ENCODE measurements at regions not wholly inside any gene's neighbourhood (a gene's known extent, or its start where the extent isn't known, plus 50 kb on each side); places are given as distances from the start of the nearest gene placed in this dataset.

DNA sequence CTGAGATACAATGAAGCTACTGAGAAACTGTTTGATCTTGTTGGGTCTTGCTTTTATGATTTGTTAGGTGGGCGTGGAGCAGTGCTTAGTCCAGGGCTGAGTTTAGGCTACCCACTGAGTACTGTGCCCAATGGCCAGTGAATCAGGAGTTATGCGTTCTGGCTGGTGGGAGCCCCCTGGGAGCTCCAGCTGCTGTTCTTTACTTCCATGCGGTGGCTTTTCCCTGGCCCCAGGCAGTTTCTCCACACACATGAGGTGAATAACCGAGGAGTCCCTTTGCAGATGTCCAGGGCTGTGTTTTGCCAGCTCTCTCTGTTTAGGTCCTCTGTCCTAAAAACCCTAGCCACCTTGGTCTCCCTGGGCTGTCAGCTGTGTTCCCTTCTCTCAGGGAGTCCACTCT is 106.5 kb downstream of the KLF13 start:
- no peak overlapping the region for H3K27ac ChIP-seq

DNA sequence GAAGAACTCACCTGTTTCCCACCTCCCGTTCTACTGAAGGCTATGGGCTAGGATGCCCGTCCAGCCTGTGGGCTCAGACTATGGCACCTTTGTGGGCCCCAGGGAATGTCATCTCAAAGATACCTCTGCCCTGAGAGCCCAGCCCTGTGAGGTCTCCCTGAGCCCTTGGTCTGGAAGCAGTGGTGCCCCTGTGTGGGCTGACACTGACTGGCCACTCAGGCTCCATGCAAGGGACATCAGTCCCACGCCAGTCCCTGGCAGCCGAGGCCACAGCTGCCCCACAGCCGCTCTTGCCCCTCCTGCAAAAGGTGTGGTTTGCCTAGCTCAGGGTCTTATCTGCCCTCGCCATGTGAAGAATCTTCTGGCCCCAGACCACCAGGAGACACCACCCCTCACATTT is 106.9 kb downstream of the KLF13 start:
- H3K4me3 ChIP-seq, result no peak overlapping the region
- 91% methylated on average over 6 of the region's 6 CpGs; no CpG with 5 or more reads in 1 of the 2 donors for WGBS, 2 donors (ENCODE audit: low coverage in 1 of 2)

More for the DNA sequence above, 106.5 kb downstream of the KLF13 start:
- in situ Hi-C loops (cut with MboI; ENCODE audit: low pct_ligation_motif_present in 1 of 4, low pct_unique_long_range_greater_than_20kb in 1 of 4, low sequenced_read_pairs in 3 of 4), result loop anchor here in 2 of 4 donors (10.0 to 25.0 kb wide), 2 partner anchors 62 to 221 kb away; no protein-coding TSS in a partner anchor
- Histone ChIP-seq H3K9me3 (no peaks in the 10 kb centered on the region), H3K36me3 (no peaks in the 10 kb centered on the region), H3K4me3 (no peak overlapping the region), H3K4me1 (peaks cover 14 to 29% (median 18%) of the 10 kb centered on the region in 4 donors), H3K27me3 (no peaks in the 10 kb centered on the region)
- no peak for DNase-seq
- 71% methylated on average over 4 of the region's 4 CpGs; no CpG with 5 or more reads in 1 of the 2 donors for WGBS, 2 donors (ENCODE audit: low coverage in 1 of 2)
- intact Hi-C loops (cut with DNase I; ENCODE audit: low total_unique reads), result loop anchor here (10.0 kb wide), 1 partner anchor 68 kb away; no protein-coding TSS in a partner anchor
- TF ChIP-seq POLR2AphosphoS5 (IDR thresholded peaks at IDR 0.05) (no peak), EP300 (IDR thresholded peaks at IDR 0.05; ENCODE audit: low read depth) (no peak), POLR2A (IDR thresholded peaks at IDR 0.05) (no peak)
- TF ChIP-seq, protein P1, sequence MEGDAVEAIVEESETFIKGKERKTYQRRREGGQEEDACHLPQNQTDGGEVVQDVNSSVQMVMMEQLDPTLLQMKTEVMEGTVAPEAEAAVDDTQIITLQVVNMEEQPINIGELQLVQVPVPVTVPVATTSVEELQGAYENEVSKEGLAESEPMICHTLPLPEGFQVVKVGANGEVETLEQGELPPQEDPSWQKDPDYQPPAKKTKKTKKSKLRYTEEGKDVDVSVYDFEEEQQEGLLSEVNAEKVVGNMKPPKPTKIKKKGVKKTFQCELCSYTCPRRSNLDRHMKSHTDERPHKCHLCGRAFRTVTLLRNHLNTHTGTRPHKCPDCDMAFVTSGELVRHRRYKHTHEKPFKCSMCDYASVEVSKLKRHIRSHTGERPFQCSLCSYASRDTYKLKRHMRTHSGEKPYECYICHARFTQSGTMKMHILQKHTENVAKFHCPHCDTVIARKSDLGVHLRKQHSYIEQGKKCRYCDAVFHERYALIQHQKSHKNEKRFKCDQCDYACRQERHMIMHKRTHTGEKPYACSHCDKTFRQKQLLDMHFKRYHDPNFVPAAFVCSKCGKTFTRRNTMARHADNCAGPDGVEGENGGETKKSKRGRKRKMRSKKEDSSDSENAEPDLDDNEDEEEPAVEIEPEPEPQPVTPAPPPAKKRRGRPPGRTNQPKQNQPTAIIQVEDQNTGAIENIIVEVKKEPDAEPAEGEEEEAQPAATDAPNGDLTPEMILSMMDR (IDR thresholded peaks at IDR 0.05), result no peak

DNA sequence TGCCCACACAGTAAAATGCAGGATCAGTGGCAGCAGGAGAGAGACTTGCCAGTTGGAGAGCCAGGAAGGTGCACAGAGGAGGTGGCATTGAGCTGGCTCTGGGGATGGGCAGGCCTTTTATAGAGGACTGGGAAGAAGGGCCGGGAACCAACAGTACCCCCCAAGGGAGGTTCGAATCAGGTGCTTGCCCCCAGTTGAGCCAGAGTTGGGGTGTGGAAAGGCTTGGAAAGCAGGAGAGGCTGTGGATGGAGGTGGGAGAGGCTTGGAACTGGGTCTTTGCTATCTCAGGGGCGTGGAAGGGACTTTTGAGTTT is 107.6 kb downstream of the KLF13 start:
- Histone ChIP-seq H3K36me3 (no peaks in the 10 kb centered on the region), H3K27me3 (no peaks in the 10 kb centered on the region), H3K4me1 (peaks cover 14 to 29% (median 18%) of the 10 kb centered on the region in 4 donors), H3K4me3 (no peak overlapping the region), H3K27ac (peak overlapping the region; percentile 75 to 79 (median 78)), H3K9me3 (no peaks in the 10 kb centered on the region)
- TF ChIP-seq, protein P1 (IDR thresholded peaks at IDR 0.05), result no peak
- TF ChIP-seq EP300 (IDR thresholded peaks at IDR 0.05; ENCODE audit: low read depth) (no peak), POLR2AphosphoS5 (IDR thresholded peaks at IDR 0.05) (no peak), POLR2A (IDR thresholded peaks at IDR 0.05) (no peak)
- intact Hi-C loops (cut with DNase I; ENCODE audit: low total_unique reads), result loop anchor here (10.0 kb wide), 1 partner anchor 69 kb away; no protein-coding TSS in a partner anchor
- no peak for DNase-seq
- in situ Hi-C loops (cut with MboI; ENCODE audit: low pct_ligation_motif_present in 1 of 4, low pct_unique_long_range_greater_than_20kb in 1 of 4, low sequenced_read_pairs in 3 of 4), result loop anchor here in 2 of 4 donors (10.0 to 25.0 kb wide), 2 partner anchors 61 to 222 kb away; no protein-coding TSS in a partner anchor
- WGBS, 2 donors (ENCODE audit: low coverage in 1 of 2), result 77% methylated on average over 3 of the region's 3 CpGs; no CpG with 5 or more reads in 1 of the 2 donors

More for the DNA sequence above, 106.9 kb downstream of the KLF13 start:
- intact Hi-C loops (cut with DNase I; ENCODE audit: low total_unique reads), result loop anchor here (10.0 kb wide), 1 partner anchor 69 kb away; no protein-coding TSS in a partner anchor
- Histone ChIP-seq H3K4me1 (peaks cover 14 to 29% (median 18%) of the 10 kb centered on the region in 4 donors), H3K27me3 (no peaks in the 10 kb centered on the region), H3K36me3 (no peaks in the 10 kb centered on the region), H3K9me3 (no peaks in the 10 kb centered on the region), H3K27ac (peak overlapping the region in 2 of 4 donors; percentile 78 to 79)
- in situ Hi-C loops (cut with MboI; ENCODE audit: low pct_ligation_motif_present in 1 of 4, low pct_unique_long_range_greater_than_20kb in 1 of 4, low sequenced_read_pairs in 3 of 4), result loop anchor here in 2 of 4 donors (10.0 to 25.0 kb wide), 2 partner anchors 61 to 221 kb away; no protein-coding TSS in a partner anchor
- TF ChIP-seq POLR2A (IDR thresholded peaks at IDR 0.05), result no peak
- TF ChIP-seq POLR2AphosphoS5 (IDR thresholded peaks at IDR 0.05), result no peak
- TF ChIP-seq, protein P1 (IDR thresholded peaks at IDR 0.05), result no peak
- TF ChIP-seq EP300 (IDR thresholded peaks at IDR 0.05; ENCODE audit: low read depth), result no peak
- no peak for DNase-seq

DNA sequence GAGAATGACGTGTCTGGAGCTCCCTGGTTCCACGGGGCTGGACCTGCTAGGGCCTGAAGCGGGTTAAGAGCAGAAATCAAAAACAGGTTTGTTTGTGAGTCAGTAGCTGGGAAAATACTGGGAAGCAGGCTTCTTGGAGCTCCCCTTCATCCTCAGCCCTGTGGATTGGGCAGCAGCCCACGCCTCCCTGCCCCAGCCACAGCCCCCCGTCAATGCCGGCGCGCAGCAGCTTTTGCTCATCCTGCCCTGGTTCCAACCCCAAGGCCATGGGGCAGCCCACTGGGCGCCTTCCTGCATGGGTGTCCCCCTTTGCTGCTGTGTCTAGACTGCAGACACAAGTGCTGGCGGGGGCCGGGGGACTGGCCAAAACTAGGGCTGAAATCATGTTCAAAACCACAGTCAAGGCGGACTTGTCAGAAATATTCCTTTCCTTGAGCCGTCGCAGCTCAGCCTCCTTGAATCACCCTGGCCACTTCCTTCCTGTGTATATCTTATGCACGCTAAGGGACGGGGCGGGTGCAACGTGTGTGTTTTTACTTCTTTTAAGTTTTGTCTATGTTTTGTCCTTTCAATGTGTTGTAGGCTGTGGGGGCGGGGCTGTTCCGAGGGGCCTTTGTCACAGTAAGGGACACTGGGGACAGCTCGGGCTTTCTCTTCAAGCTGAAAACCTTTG is 108.1 kb downstream of the KLF13 start:
- WGBS, 2 donors (ENCODE audit: low coverage in 1 of 2), result 51% methylated on average over 21 of the region's 21 CpGs; no CpG with 5 or more reads in 1 of the 2 donors
- TF ChIP-seq EP300 (IDR thresholded peaks at IDR 0.05; ENCODE audit: low read depth) (no peak), POLR2AphosphoS5 (IDR thresholded peaks at IDR 0.05) (peak in 2 of 3 donors; percentile 6 to 8), POLR2A (IDR thresholded peaks at IDR 0.05) (peak; percentile 39)
- TF ChIP-seq, protein P1 (IDR thresholded peaks at IDR 0.05), result no peak
- Histone ChIP-seq H3K9me3 (no peaks in the 10 kb centered on the region), H3K36me3 (no peaks in the 10 kb centered on the region), H3K27me3 (no peaks in the 10 kb centered on the region), H3K4me1 (peaks cover 14 to 29% (median 18%) of the 10 kb centered on the region in 4 donors), H3K4me3 (peak overlapping the region in 2 of 4 donors; percentile 2 to 16), H3K27ac (peak overlapping the region; percentile 75 to 79 (median 78))
- in situ Hi-C loops (cut with MboI; ENCODE audit: low pct_ligation_motif_present in 1 of 4, low pct_unique_long_range_greater_than_20kb in 1 of 4, low sequenced_read_pairs in 3 of 4), result loop anchor here in 2 of 4 donors (10.0 to 25.0 kb wide), 2 partner anchors 60 to 222 kb away; no protein-coding TSS in a partner anchor
- DNase-seq, result peak; percentile 75
- intact Hi-C loops (cut with DNase I; ENCODE audit: low total_unique reads), result loop anchor here (5.0 to 10.0 kb wide), 2 partner anchors 70 to 222 kb away; no protein-coding TSS in a partner anchor

Measured in transverse colon (tissue), 4 donors.